ENCODE measurements at regions not wholly inside any gene's neighbourhood (a gene's known extent, or its start where the extent isn't known, plus 50 kb on each side); places are given as distances from the start of the nearest gene placed in this dataset.

DNA sequence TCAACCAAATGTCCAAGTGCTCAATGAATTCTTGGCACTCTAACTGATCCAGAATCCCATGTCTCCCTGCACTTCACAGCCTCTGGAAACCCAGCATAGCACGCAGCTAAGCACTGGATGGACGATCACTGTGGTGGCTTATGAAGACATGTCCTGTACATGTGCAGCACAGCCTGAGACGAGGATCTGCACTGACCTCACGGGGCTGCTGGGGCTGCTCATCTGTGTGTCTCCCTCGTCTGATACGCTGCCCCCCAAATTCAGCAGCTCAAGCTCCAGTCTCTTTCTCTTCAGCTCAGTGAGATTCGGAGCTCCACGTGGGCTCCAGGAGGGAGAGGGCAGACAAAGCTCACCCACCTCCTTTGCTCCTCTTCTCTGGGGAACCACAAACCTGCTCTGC is 126.9 kb downstream of the CPZ start:
- TF ChIP-seq, protein P1, sequence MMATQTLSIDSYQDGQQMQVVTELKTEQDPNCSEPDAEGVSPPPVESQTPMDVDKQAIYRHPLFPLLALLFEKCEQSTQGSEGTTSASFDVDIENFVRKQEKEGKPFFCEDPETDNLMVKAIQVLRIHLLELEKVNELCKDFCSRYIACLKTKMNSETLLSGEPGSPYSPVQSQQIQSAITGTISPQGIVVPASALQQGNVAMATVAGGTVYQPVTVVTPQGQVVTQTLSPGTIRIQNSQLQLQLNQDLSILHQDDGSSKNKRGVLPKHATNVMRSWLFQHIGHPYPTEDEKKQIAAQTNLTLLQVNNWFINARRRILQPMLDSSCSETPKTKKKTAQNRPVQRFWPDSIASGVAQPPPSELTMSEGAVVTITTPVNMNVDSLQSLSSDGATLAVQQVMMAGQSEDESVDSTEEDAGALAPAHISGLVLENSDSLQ (IDR thresholded peaks at IDR 0.05) = no peak
- TF ChIP-seq ELF4 (IDR thresholded peaks at IDR 0.05) = no peak
- no peak for TF ChIP-seq L3MBTL2 (conservative IDR thresholded peaks at IDR 0.05)
- TF ChIP-seq FOXA1 (IDR thresholded peaks at IDR 0.05) = no peak
- no peak for TF ChIP-seq SUZ12 (IDR thresholded peaks at IDR 0.05)
- TF ChIP-seq SP1 (IDR thresholded peaks at IDR 0.05) = no peak
- no peak for TF ChIP-seq NFRKB (IDR thresholded peaks at IDR 0.05)
- no peak for TF ChIP-seq LEF1 (IDR thresholded peaks at IDR 0.05; ENCODE audit: borderline replicate concordance)
- TF ChIP-seq FOXM1 (IDR thresholded peaks at IDR 0.05; ENCODE audit: borderline replicate concordance) = no peak
- no peak for TF ChIP-seq ARNT (IDR thresholded peaks at IDR 0.05)
- no peak for TF ChIP-seq CTBP1 (IDR thresholded peaks at IDR 0.05; ENCODE audit: borderline replicate concordance)
- TF ChIP-seq ZNF384 (IDR thresholded peaks at IDR 0.05) = no peak
